Duodenal mucosa (tissue), 2 donors: ENCODE measurements at regions not wholly inside any gene's neighbourhood (a gene's known extent, or its start where the extent isn't known, plus 50 kb on each side); places are given as distances from the start of the nearest gene placed in this dataset.

ENCODE experiments used
- H3K27ac ChIP-seq: one replicate; pipeline ENCODE4 v1.7.0; 2013; ENCODE audit warnings: low read depth, low read length
- H3K27me3 ChIP-seq, 2 donors: one replicate each; pipeline ENCODE4 v1.7.0; 2013; ENCODE audit warnings: low read length in 2 of 2, control low read depth in 1 of 2; ENCODE audit not compliant: insufficient read depth in 2 of 2, control insufficient read depth in 1 of 2
- H3K36me3 ChIP-seq, 2 donors: one replicate each; pipeline ENCODE4 v1.7.0; 2013; ENCODE audit warnings: low read length in 2 of 2, control low read depth in 1 of 2; ENCODE audit not compliant: insufficient read depth in 2 of 2, control insufficient read depth in 1 of 2
- H3K4me1 ChIP-seq, 2 donors: one replicate each; pipeline ENCODE4 v1.7.0; 2013; ENCODE audit warnings: low read length in 2 of 2, control low read depth in 1 of 2; ENCODE audit not compliant: insufficient read depth in 2 of 2, control insufficient read depth in 1 of 2
- H3K4me3 ChIP-seq, 2 donors: one replicate each; pipeline ENCODE4 v1.7.0; 2013; ENCODE audit warnings: low read length in 2 of 2, low read depth in 1 of 2
- H3K9ac ChIP-seq, 2 donors: one replicate each; pipeline ENCODE4 v1.7.0; 2013; ENCODE audit warnings: low read length in 2 of 2, low read depth in 1 of 2
- H3K9me3 ChIP-seq, 2 donors: one replicate each; pipeline ENCODE4 v1.7.0; 2013; ENCODE audit warnings: low read length in 2 of 2, control low read depth in 1 of 2; ENCODE audit not compliant: control insufficient read depth in 1 of 2

DNA sequence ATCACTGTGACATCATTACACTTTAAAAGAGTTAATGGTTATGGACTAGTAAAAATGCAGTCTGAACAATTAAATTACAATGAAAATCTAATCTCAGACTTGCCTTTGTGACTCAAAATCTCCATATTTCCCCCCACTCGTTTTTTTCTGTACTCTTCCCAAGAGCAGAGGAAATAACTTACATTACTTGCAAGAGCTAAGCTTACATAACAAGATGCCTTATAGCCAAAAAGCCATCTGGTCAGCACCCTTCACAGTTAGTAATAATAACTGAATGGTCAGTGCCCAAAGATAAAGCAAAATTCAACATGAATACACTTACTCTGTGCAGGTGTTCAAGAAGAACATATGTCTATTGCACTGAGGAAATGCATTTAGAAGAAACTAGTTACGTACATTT, 1381.5 kb upstream of the CELF2 start:
- Histone ChIP-seq H3K27me3 (no peaks in the 10 kb centered on the region), H3K4me3 (no peak overlapping the region), H3K36me3 (no peaks in the 10 kb centered on the region), H3K9me3 (peaks cover 0 to 2% of the 10 kb centered on the region in 2 donors), H3K4me1 (no peaks in the 10 kb centered on the region), H3K9ac (no peak overlapping the region), H3K27ac (no peak overlapping the region)

DNA sequence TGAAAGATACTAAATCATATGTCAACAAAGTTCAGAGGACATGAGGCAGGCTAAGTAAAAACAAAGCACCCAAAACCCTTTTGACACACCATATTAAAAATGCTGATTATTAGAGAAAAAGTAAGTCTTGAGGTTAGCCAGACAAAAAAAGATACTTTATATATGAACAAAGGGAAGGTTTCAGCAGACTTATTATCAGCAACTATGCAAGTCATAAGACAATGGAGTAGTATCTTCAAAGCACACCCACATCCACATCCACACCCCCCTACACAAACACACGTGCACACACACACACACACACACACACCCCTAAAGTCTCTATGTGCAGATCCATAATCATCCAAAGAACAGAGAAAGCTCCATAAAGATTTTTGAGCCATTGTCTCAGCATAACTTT, 1373.9 kb upstream of the CELF2 start:
- Histone ChIP-seq H3K4me1 (no peaks in the 10 kb centered on the region), H3K4me3 (no peak overlapping the region)

DNA sequence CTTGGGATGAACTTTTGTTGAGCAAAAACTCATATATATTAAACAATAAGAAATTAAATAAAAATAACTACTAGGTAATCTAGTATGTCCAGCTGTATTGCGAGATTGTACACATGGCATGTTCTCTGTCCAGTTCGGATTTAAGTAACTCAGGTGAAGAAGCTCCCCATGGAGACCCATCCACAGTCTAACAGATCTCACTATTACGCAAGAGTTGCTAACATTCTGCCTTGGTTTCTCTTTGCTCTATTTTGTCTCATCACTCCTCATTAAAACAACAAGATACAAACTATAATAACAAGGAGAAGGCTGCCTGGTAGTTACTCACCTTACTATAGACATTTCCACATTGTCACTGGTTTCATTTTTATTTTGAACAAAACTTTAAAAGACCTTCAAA, 1372.3 kb upstream of the CELF2 start:
- Histone ChIP-seq H3K4me3 (no peak overlapping the region), H3K36me3 (no peaks in the 10 kb centered on the region), H3K4me1 (no peaks in the 10 kb centered on the region), H3K27me3 (no peaks in the 10 kb centered on the region), H3K27ac (no peak overlapping the region), H3K9me3 (peaks cover 6 to 10% of the 10 kb centered on the region in 2 donors), H3K9ac (no peak overlapping the region)

More for the DNA sequence above, 1373.9 kb upstream of the CELF2 start:
- no peaks in the 10 kb centered on the region for H3K36me3 ChIP-seq
- peaks cover 6 to 10% of the 10 kb centered on the region in 2 donors for H3K9me3 ChIP-seq
- no peak overlapping the region for H3K27ac ChIP-seq
- H3K9ac ChIP-seq = no peak overlapping the region
- H3K27me3 ChIP-seq = no peaks in the 10 kb centered on the region

DNA sequence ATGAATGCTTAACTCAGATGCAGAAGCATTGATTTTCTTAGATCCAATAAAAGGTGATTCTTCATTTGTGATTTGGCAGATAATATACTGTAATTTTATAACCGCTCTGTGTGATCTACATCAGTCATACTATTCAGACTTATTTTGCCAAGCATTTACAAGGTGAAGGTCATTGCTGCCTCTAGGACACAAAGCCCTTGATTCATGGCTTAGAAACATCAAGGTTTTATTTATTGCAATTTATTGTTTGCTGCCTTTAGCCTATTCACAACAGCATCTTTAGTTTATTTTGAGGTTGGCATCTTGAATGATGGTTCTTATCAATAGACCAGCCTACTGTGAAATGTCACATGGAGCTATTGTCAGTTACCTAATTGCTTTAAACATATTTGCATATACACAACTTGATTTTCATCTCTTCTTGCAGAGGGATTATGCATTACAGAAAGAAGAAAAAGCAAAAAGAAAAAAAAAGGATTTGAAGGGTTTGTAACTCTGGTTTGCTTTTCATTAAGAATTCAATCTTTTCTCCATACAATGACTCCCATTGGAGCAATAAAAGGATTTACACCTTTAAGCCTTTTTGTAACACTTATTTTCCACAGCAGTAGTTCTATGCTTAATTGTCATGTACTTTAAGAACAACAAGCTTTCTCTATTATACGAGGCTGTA, 1371.6 kb upstream of the CELF2 start:
- Histone ChIP-seq H3K36me3 (no peaks in the 10 kb centered on the region), H3K9me3 (peaks cover 6 to 10% of the 10 kb centered on the region in 2 donors), H3K4me3 (no peak overlapping the region), H3K4me1 (no peaks in the 10 kb centered on the region), H3K9ac (no peak overlapping the region), H3K27ac (no peak overlapping the region), H3K27me3 (no peaks in the 10 kb centered on the region)

DNA sequence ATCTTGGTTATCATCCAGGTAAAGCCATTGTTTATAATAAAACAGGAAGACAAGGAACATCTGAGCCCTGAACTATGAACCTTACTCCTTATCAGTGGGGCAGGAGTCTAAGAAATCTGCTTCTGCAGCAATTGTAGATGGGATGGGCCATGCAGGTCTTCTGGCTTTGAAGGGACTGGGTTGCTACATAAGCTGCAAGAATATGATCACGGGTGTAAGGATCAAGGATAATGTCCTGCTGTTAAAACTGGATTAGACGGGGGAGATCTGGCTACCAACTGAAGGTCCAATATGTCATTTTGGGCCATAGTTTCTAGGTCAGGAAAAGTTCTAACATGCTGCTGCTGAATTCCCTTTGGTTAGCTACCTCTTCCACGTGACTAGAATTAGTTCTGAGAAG, 1363.4 kb upstream of the CELF2 start:
- no peaks in the 10 kb centered on the region for H3K36me3 ChIP-seq
- H3K27ac ChIP-seq = no peak overlapping the region
- no peak overlapping the region for H3K4me3 ChIP-seq
- H3K4me1 ChIP-seq = no peaks in the 10 kb centered on the region
- no peak overlapping the region for H3K9ac ChIP-seq
- no peaks in the 10 kb centered on the region for H3K27me3 ChIP-seq
- H3K9me3 ChIP-seq = no peaks in the 10 kb centered on the region

DNA sequence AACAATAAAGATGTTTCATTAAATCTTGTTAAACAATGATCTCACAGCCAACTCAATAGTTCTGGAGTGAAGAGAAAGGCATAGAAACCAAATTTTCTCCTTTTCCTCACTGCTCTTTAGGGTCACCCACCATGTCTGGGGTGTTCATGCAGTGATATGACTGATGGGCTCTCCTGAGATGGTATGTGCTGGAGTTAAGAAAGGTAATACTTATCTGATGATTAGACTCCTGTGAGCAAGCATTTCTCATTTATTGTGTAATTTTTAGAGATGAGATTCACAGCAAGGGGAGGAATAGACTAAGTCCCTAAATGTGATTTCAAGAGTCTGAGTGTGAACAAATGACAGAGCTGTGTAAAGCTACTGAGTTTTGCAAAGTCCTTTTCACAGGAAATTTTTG, 1361.3 kb upstream of the CELF2 start:
- Histone ChIP-seq H3K4me3 (no peak overlapping the region), H3K9me3 (no peaks in the 10 kb centered on the region), H3K27me3 (no peaks in the 10 kb centered on the region), H3K36me3 (no peaks in the 10 kb centered on the region), H3K9ac (no peak overlapping the region), H3K4me1 (no peaks in the 10 kb centered on the region), H3K27ac (no peak overlapping the region)

DNA sequence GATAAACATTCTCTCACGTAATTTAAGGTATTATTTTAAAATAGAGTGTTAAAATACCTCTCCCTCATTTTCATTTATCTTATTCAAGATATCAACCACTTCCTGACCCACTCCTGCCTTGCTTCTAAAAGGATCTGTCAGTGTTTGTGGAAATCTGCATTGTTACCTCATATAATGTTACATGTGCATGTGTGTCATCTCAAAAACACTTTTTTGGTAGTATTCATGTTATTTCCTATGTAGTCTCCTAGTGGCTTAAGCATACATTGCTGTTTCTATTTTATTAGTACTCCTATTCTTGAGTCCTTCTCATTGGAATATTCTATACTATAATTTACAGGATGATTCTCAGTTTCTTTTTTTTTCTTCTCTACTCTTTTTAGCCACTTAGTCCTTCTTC, 1360.7 kb upstream of the CELF2 start:
- Histone ChIP-seq H3K36me3 (no peaks in the 10 kb centered on the region), H3K4me1 (no peaks in the 10 kb centered on the region), H3K27me3 (no peaks in the 10 kb centered on the region), H3K9ac (no peak overlapping the region), H3K27ac (no peak overlapping the region), H3K9me3 (no peaks in the 10 kb centered on the region), H3K4me3 (no peak overlapping the region)

DNA sequence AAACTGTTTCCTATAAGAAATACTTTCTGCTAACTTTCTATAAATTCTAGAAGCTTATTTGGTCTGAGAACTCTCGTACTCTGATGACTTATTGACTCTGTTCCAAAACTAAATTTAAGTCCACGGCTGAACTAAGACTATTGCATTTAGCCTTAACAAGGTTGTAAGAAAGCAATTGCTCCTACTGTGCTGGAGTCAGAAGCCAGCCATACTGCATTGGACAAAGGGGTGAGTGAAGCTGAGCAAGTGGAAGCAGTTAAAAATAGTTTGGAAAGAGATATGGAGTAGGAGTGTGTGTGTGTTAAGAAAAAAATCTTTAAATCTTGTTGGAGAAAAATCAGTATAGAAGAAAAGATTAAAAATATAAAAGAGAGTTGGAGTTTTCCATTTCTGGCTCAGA, 1360.1 kb upstream of the CELF2 start:
- no peaks in the 10 kb centered on the region for H3K9me3 ChIP-seq
- H3K4me1 ChIP-seq = no peaks in the 10 kb centered on the region
- no peak overlapping the region for H3K27ac ChIP-seq
- H3K36me3 ChIP-seq = no peaks in the 10 kb centered on the region
- no peak overlapping the region for H3K4me3 ChIP-seq
- no peaks in the 10 kb centered on the region for H3K27me3 ChIP-seq
- H3K9ac ChIP-seq = no peak overlapping the region

DNA sequence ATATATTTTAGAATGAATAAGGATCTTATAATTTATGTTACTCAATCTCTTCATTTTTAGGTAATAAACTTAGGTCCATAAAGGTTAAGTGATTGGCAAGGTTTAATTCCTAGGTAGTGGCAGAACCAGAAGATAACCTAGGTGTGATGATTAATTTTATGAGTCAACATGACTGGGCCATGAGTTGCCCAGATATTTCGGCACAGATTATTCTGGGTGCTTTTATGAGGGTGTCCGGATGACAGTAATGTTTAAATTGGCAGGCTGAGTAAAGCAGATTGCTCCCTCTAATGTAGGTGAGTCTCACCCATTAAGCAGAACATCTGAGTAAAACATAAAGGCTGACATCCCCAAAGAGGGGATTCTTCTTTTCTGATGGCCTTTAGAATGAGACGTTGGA, 1349.3 kb upstream of the CELF2 start:
- no peak overlapping the region for H3K9ac ChIP-seq
- H3K9me3 ChIP-seq = no peaks in the 10 kb centered on the region
- H3K4me3 ChIP-seq = no peak overlapping the region
- no peaks in the 10 kb centered on the region for H3K27me3 ChIP-seq
- no peaks in the 10 kb centered on the region for H3K36me3 ChIP-seq
- no peak overlapping the region for H3K27ac ChIP-seq
- H3K4me1 ChIP-seq = no peaks in the 10 kb centered on the region

DNA sequence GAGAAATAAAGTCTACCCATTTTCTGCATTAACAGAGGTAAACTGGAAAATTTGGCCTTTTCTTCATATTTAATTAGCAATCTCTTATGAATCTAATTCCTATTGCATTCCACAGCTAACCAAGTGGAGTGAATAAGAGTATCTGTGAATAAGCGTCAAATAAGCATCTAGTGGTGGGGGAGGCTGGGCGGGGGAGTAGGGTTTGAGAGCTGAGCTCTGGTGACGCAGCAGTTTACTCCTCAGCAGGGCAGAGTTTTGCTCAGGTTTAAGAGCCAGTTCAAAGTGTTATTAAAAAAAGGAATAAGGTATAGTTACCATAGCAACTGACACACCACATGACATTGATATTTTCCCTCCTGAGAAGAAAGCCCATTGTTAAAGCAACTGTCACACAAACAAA, 1346.8 kb upstream of the CELF2 start:
- no peak overlapping the region for H3K4me3 ChIP-seq
- no peaks in the 10 kb centered on the region for H3K4me1 ChIP-seq
- no peak overlapping the region for H3K9ac ChIP-seq
- no peaks in the 10 kb centered on the region for H3K27me3 ChIP-seq
- no peaks in the 10 kb centered on the region for H3K36me3 ChIP-seq
- H3K27ac ChIP-seq = no peak overlapping the region
- no peaks in the 10 kb centered on the region for H3K9me3 ChIP-seq

DNA sequence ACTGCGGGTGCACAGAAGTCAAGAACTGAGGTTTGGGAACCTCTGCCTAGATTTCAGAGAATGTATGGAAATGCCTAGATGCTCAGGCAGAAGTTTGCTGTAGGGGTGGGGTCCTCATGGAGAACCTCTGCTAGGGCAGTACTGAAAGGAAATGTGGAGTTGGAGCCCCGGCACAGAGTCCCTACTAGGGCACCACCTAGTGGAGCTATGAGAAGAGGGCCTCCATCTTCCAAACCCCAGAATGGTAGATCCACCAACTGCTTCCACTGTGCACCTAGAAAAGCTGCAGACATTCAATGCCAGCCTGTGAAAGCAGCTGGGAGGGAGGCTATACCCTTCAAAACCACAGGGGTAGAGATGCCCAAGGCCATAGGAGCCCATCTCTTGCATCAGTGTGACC, 1336.0 kb upstream of the CELF2 start:
- Histone ChIP-seq H3K9ac (no peak overlapping the region), H3K27ac (no peak overlapping the region), H3K4me3 (no peak overlapping the region), H3K27me3 (no peaks in the 10 kb centered on the region), H3K9me3 (peaks cover 0 to 3% of the 10 kb centered on the region in 2 donors), H3K4me1 (no peaks in the 10 kb centered on the region), H3K36me3 (no peaks in the 10 kb centered on the region)
